B cell (primary cell): ENCODE measurements at regions not wholly inside any gene's neighbourhood (a gene's known extent, or its start where the extent isn't known, plus 50 kb on each side); places are given as distances from the start of the nearest gene placed in this dataset.

Source experiments
- ATAC-seq: fragments of 200-7000 bp; cut with Tn5 transposase; one replicate; pipeline ENCODE4 v1.10.0; 2021; ENCODE audit warnings: low read depth, mild to moderate bottlenecking, moderate number of reproducible peaks, moderate library complexity
- CTCF ChIA-PET: fragments of 350-600 bp; sonication (Branson Sonifier 250); formaldehyde crosslinking; loops from one replicate; lab custom pipeline; 2021; ENCODE audit warnings: antibody characterized with exemption, inconsistent platforms; lab: Charles Lee
- POLR2A ChIA-PET: fragments of 350-600 bp; sonication (Branson Sonifier 250); formaldehyde crosslinking; loops from one replicate; lab custom pipeline; 2021; ENCODE audit warnings: antibody characterized with exemption; lab: Charles Lee
- DNase-seq: peaks from one replicate; pipeline ENCODE4 v3.0.0; 2013
- H2AFZ ChIP-seq: 2 replicates; pipeline ENCODE4 v1.6.1; 2012; ENCODE audit warnings: mild to moderate bottlenecking, low read depth, low read length; ENCODE audit not compliant: insufficient read depth, poor library complexity, severe bottlenecking
- H3K27ac ChIP-seq, 2 donors: 1 replicate in 1 of 2; 2 replicates in 1 of 2; pipeline ENCODE4 v1.5.1; 2012 to 2013; ENCODE audit warnings: low read length in 2 of 2, mild to moderate bottlenecking in 2 of 2, moderate library complexity in 1 of 2
- H3K27me3 ChIP-seq, 4 experiments: fragments of 200-600 bp in 1 of 4; sonication (generic) in 1 of 4; replicated peaks in 1 of 4; 1 replicate in 2 of 4; 2 replicates in 2 of 4; pipeline versions ENCODE4 v1.6.1 to v1.7.0; 2013 to 2016; ENCODE audit warnings: low read length in 3 of 4, mild to moderate bottlenecking in 2 of 4, mixed read lengths in 1 of 4, moderate library complexity in 1 of 4; ENCODE audit not compliant: insufficient read depth in 4 of 4, control insufficient read depth in 3 of 4; ENCODE audit errors: control extremely low read depth in 1 of 4
- H3K36me3 ChIP-seq, 2 experiments: replicated peaks in 1 of 2; 1 replicate in 1 of 2; 2 replicates in 1 of 2; pipeline versions ENCODE4 v1.6.1 to v1.7.1; 2013; ENCODE audit warnings: low read length in 1 of 2; ENCODE audit not compliant: insufficient read depth in 2 of 2, control insufficient read depth in 1 of 2; ENCODE audit errors: control extremely low read depth in 1 of 2, extremely low read depth in 1 of 2
- H3K4me1 ChIP-seq, 2 donors: fragments of 200-600 bp in 1 of 2; sonication (generic) in 1 of 2; 1 replicate in 1 of 2; 2 replicates in 1 of 2; pipeline versions ENCODE4 v1.5.1 to v1.6.1; 2013 to 2017; ENCODE audit warnings: low read length in 2 of 2; ENCODE audit not compliant: control insufficient read depth in 2 of 2, insufficient read depth in 2 of 2
- H3K4me2 ChIP-seq: replicated peaks from 2 replicates; pipeline ENCODE3; 2012; ENCODE audit warnings: mild to moderate bottlenecking, low read depth, low read length; ENCODE audit not compliant: poor library complexity, severe bottlenecking
- H3K4me3 ChIP-seq, 5 experiments: fragments of 200-600 bp in 1 of 5; sonication (generic) in 1 of 5; 1 replicate in 3 of 5; 2 replicates in 2 of 5; pipeline versions ENCODE4 v1.5.1 to v1.7.0; 2011 to 2016; ENCODE audit warnings: low read length in 4 of 5, mild to moderate bottlenecking in 4 of 5, low read depth in 2 of 5, control low read depth in 1 of 5, moderate library complexity in 1 of 5; ENCODE audit not compliant: insufficient read depth in 1 of 5; ENCODE audit errors: control extremely low read depth in 1 of 5, extremely low read depth in 1 of 5
- H3K79me2 ChIP-seq: fragments of 200-600 bp; sonication (generic); one replicate; pipeline ENCODE4 v1.6.0; 2016; ENCODE audit warnings: low read length; ENCODE audit not compliant: control insufficient read depth, insufficient read depth
- H3K9ac ChIP-seq: fragments of 200-600 bp; sonication (generic); 2 replicates; pipeline ENCODE4 v1.6.1; 2017; ENCODE audit warnings: mild to moderate bottlenecking, low read length, moderate library complexity
- H3K9me3 ChIP-seq, 3 donors: one replicate each; pipeline versions ENCODE4 v1.6.1 to v1.7.1; 2013; ENCODE audit warnings: low read length in 2 of 3; ENCODE audit not compliant: control insufficient read depth in 2 of 3, insufficient read depth in 1 of 3; ENCODE audit errors: control extremely low read depth in 1 of 3
- H4K20me1 ChIP-seq: 2 replicates; pipeline ENCODE4 v1.6.0; 2012; ENCODE audit warnings: mild to moderate bottlenecking, low read length; ENCODE audit not compliant: insufficient read depth, control insufficient read depth, poor library complexity, severe bottlenecking
- H3K27ac Mint-ChIP-seq: one replicate; pipeline ENCODE4 v1.8.0; 2021; ENCODE audit warnings: mixed read lengths
- H3K27me3 Mint-ChIP-seq: one replicate; pipeline ENCODE4 v1.8.0; 2021; ENCODE audit warnings: mixed read lengths
- H3K4me1 Mint-ChIP-seq: one replicate; pipeline ENCODE4 v1.8.0; 2021; ENCODE audit warnings: mixed read lengths
- H3K4me3 Mint-ChIP-seq: one replicate; pipeline ENCODE4 v1.8.0; 2021; ENCODE audit warnings: mixed read lengths
- H3K9me3 Mint-ChIP-seq: one replicate; pipeline ENCODE4 v1.8.0; 2022; ENCODE audit warnings: mixed read lengths; ENCODE audit not compliant: insufficient read depth
- EZH2 ChIP-seq: IDR thresholded peaks from 2 replicates; pipeline ENCODE4 v1.6.1; 2012; ENCODE audit warnings: borderline replicate concordance, low read depth, mild to moderate bottlenecking, moderate library complexity, low read length; ENCODE audit not compliant: insufficient read depth, poor library complexity, severe bottlenecking
- WGBS: methylation state at CpG from one replicate; pipeline ENCODE4 v1.1.5; 2013; ENCODE audit warnings: missing lambda C conversion rate; ENCODE audit not compliant: insufficient coverage; 5-methylcytosine and 5-hydroxymethylcytosine counted together
- intact Hi-C: fragments of 100-400 bp; cut with micrococcal nuclease; formaldehyde crosslinking; loops from one replicate; pipeline ENCODE4 v1.10.0; 2022
- TF ChIP-seq, protein P1 (sequence below): fragments of 200-600 bp; IDR thresholded peaks from one replicate; pipeline ENCODE4 v1.8.0; 2022; ENCODE audit warnings: antibody characterized with exemption, mild to moderate bottlenecking

DNA sequence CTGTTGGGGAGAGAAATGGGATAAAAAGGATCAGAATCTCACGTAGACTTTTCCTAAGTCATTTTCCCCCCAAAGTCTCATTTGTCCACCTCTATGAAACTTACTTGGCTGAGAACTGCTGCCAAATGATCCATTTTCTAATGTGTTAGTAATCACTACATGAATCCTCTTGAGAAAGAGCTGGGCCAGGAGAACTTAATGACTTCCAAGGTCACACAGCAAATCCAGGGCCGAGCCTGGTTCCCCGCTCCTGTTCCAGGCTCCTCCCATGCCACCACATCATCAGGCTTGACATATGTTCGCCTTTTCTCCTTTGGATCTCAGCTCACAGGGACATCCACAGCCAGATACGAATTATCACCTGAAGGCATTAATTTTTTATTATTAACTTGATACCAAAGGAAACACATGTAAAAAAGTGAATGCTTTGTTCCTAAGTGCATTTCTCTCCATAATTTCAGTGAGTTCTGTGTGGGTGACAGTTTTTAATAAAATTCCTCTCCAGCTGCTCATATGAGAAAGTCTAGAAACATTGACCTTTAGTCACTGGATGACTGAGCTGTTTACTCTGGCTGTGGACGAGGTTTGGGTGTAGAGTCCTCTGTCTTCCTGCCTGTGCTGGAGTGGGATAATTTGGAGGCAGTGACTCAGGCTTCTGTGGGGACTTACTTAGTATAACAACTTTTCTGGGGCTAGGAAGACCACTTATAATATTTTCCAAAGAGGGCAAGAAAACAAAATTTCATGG lies 276.3 kb downstream of the PAX1 start:
- H3K27ac ChIP-seq = no peak overlapping the region
- no peaks in the 10 kb centered on the region for H3K27me3 ChIP-seq
- WGBS = 74% methylated on average over 2 of the region's 6 CpGs
- no peaks in the 10 kb centered on the region for H4K20me1 ChIP-seq
- ATAC-seq (no peak), DNase-seq (no peak)
- H3K4me3 ChIP-seq = no peak overlapping the region
- H3K9me3 ChIP-seq = peaks cover 0 to 2% (median 0%) of the 10 kb centered on the region in 3 donors
- H3K4me3 Mint-ChIP-seq = no peak overlapping the region
- no peaks in the 10 kb centered on the region for H3K79me2 ChIP-seq
- H3K27me3 Mint-ChIP-seq = no peaks in the 10 kb centered on the region
- H3K9ac ChIP-seq = no peak overlapping the region
- no peaks in the 10 kb centered on the region for H3K4me1 ChIP-seq
- ChIA-PET POLR2A (no interaction called here), CTCF (no interaction called here)
- no peaks in the 10 kb centered on the region for H3K9me3 Mint-ChIP-seq
- no peak overlapping the region for H3K27ac Mint-ChIP-seq
- intact Hi-C loops = no loop called here
- TF ChIP-seq, protein P1, sequence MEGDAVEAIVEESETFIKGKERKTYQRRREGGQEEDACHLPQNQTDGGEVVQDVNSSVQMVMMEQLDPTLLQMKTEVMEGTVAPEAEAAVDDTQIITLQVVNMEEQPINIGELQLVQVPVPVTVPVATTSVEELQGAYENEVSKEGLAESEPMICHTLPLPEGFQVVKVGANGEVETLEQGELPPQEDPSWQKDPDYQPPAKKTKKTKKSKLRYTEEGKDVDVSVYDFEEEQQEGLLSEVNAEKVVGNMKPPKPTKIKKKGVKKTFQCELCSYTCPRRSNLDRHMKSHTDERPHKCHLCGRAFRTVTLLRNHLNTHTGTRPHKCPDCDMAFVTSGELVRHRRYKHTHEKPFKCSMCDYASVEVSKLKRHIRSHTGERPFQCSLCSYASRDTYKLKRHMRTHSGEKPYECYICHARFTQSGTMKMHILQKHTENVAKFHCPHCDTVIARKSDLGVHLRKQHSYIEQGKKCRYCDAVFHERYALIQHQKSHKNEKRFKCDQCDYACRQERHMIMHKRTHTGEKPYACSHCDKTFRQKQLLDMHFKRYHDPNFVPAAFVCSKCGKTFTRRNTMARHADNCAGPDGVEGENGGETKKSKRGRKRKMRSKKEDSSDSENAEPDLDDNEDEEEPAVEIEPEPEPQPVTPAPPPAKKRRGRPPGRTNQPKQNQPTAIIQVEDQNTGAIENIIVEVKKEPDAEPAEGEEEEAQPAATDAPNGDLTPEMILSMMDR = no peak
- TF ChIP-seq EZH2 = no peak
- no peak overlapping the region for H3K4me2 ChIP-seq
- H3K36me3 ChIP-seq = no peaks in the 10 kb centered on the region
- no peaks in the 10 kb centered on the region for H3K4me1 Mint-ChIP-seq
- H2AFZ ChIP-seq = no peak overlapping the region

DNA sequence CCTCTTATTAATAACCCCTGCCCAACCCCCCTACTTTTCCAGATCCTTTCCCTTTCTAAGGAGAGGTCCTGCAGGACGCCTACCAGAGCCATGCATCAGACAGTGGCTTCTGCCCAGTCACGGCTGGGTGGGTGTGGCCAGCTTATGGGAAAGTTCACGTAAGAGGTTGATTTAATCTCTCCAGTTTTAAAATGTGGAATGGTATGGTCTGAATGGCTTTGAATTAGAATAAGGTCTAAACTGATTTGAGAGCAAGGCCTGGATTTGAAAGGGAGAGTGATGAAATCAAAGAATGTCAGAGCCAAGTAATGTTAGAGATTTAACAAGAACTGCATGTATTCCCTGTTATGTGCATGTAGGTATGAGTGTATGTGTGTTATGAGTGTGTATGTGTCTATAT lies 275.7 kb downstream of the PAX1 start:
- ChIA-PET CTCF (no interaction called here), POLR2A (no interaction called here)
- Histone ChIP-seq H3K4me3 (no peak overlapping the region), H3K4me2 (no peak overlapping the region), H3K36me3 (no peaks in the 10 kb centered on the region), H3K27me3 (no peaks in the 10 kb centered on the region), H4K20me1 (no peaks in the 10 kb centered on the region), H3K9me3 (peaks cover 0 to 2% (median 0%) of the 10 kb centered on the region in 3 donors), H3K79me2 (no peaks in the 10 kb centered on the region), H2AFZ (no peak overlapping the region), H3K9ac (no peak overlapping the region), H3K27ac (no peak overlapping the region), H3K4me1 (no peaks in the 10 kb centered on the region)
- 92% methylated on average over 3 of the region's 3 CpGs for WGBS
- no peak overlapping the region for H3K27ac Mint-ChIP-seq
- ATAC-seq (no peak), DNase-seq (no peak)
- H3K4me3 Mint-ChIP-seq = no peak overlapping the region
- intact Hi-C loops = no loop called here
- no peaks in the 10 kb centered on the region for H3K4me1 Mint-ChIP-seq
- H3K9me3 Mint-ChIP-seq = no peaks in the 10 kb centered on the region
- no peaks in the 10 kb centered on the region for H3K27me3 Mint-ChIP-seq
- TF ChIP-seq, protein P1 = no peak
- TF ChIP-seq EZH2 = no peak
